Breast epithelium (tissue), 4 donors: ENCODE measurements at regions not wholly inside any gene's neighbourhood (a gene's known extent, or its start where the extent isn't known, plus 50 kb on each side); places are given as distances from the start of the nearest gene placed in this dataset.

ENCODE experiments used
- DNase-seq, 2 donors: peaks; one replicate each; pipeline ENCODE4 v3.0.0-alpha.2; 2019; ENCODE audit warnings: low spot score in 2 of 2
- H3K27ac ChIP-seq, 2 donors: fragments of 200-600 bp; sonication (generic) in 1 of 2; one replicate each; pipeline ENCODE4 v1.5.1; 2016 to 2019; ENCODE audit warnings: mild to moderate bottlenecking in 1 of 2
- H3K27me3 ChIP-seq, 2 donors: fragments of 200-600 bp; sonication (generic) in 1 of 2; one replicate each; pipeline versions ENCODE4 v1.5.1 to v1.6.0; 2017 to 2019; ENCODE audit warnings: control low read depth in 1 of 2, mild to moderate bottlenecking in 1 of 2
- H3K36me3 ChIP-seq: fragments of 200-600 bp; one replicate; pipeline ENCODE4 v1.5.1; 2019
- H3K4me1 ChIP-seq, 2 donors: fragments of 200-600 bp; sonication (generic); one replicate each; pipeline ENCODE4 v1.5.1; 2016 to 2019; ENCODE audit warnings: control low read depth in 1 of 2
- H3K4me3 ChIP-seq, 3 donors: fragments of 200-600 bp; sonication (generic); 1 replicate in 2 of 3; 2 replicates in 1 of 3; pipeline ENCODE4 v1.5.1; 2016 to 2019; ENCODE audit warnings: mild to moderate bottlenecking in 3 of 3, moderate library complexity in 2 of 3
- H3K9me3 ChIP-seq, 2 donors: fragments of 200-600 bp; sonication (generic) in 1 of 2; one replicate each; pipeline ENCODE4 v1.5.1; 2016 to 2019; ENCODE audit warnings: control low read depth in 1 of 2
- POLR2A ChIP-seq: fragments of 450-650 bp; IDR thresholded peaks from one replicate; pipeline ENCODE4 v1.6.1; 2016; ENCODE audit warnings: antibody characterized with exemption, mild to moderate bottlenecking, moderate library complexity
- POLR2AphosphoS5 ChIP-seq, 3 donors: sonication (generic); formaldehyde crosslinking; IDR thresholded peaks; one replicate each; pipeline ENCODE4 v1.6.1; 2017; ENCODE audit warnings: antibody characterized with exemption in 3 of 3
- intact Hi-C: fragments of 100-400 bp; cut with DNase I; formaldehyde crosslinking; loops from one replicate; pipeline ENCODE4 v1.15.1; 2023; ENCODE audit warnings: low total_unique reads
- TF ChIP-seq, protein P1 (sequence below), 3 donors: fragments of 450-650 bp; IDR thresholded peaks; one replicate each; pipeline ENCODE4 v1.5.1; 2016 to 2017; ENCODE audit warnings: antibody characterized with exemption in 3 of 3, mild to moderate bottlenecking in 3 of 3, moderate library complexity in 3 of 3

DNA sequence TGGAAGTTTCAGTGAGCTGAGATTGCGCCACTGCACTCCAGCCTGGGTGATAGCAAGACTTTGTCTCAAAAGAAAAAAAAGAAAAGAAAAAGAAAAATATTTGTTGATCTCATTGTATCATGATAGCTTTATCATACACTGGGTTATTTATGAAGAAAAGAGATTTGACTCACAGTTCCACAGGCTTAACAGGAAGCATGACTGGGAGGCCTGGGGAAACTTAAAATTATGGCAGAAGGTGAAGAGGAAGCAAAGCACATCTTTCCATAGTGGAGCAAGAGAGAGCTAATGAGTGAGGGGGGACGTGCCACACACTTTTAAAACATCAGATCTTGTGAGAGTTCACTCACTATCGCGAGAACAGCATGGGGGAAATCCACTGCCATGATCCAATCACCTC, 72.7 kb upstream of the FUT8 start:
- Histone ChIP-seq H3K27me3 (no peaks in the 10 kb centered on the region), H3K4me1 (peaks cover 0 to 6% of the 10 kb centered on the region in 2 donors), H3K27ac (no peak overlapping the region), H3K9me3 (no peaks in the 10 kb centered on the region), H3K36me3 (no peaks in the 10 kb centered on the region), H3K4me3 (no peak overlapping the region)
- no peak for DNase-seq
- intact Hi-C loops: no loop called here
- TF ChIP-seq POLR2AphosphoS5 (IDR thresholded peaks at IDR 0.05) (no peak), POLR2A (no peak)
- TF ChIP-seq, protein P1, sequence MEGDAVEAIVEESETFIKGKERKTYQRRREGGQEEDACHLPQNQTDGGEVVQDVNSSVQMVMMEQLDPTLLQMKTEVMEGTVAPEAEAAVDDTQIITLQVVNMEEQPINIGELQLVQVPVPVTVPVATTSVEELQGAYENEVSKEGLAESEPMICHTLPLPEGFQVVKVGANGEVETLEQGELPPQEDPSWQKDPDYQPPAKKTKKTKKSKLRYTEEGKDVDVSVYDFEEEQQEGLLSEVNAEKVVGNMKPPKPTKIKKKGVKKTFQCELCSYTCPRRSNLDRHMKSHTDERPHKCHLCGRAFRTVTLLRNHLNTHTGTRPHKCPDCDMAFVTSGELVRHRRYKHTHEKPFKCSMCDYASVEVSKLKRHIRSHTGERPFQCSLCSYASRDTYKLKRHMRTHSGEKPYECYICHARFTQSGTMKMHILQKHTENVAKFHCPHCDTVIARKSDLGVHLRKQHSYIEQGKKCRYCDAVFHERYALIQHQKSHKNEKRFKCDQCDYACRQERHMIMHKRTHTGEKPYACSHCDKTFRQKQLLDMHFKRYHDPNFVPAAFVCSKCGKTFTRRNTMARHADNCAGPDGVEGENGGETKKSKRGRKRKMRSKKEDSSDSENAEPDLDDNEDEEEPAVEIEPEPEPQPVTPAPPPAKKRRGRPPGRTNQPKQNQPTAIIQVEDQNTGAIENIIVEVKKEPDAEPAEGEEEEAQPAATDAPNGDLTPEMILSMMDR (IDR thresholded peaks at IDR 0.05): no peak

GRCh38 chr14:65344011-65344410, 68.5 kb upstream of the FUT8 start:
- Histone ChIP-seq H3K9me3 (no peaks in the 10 kb centered on the region), H3K27me3 (no peaks in the 10 kb centered on the region), H3K4me1 (no peaks in the 10 kb centered on the region), H3K4me3 (no peak overlapping the region), H3K27ac (no peak overlapping the region), H3K36me3 (no peaks in the 10 kb centered on the region)
- intact Hi-C loops: no loop called here
- DNase-seq: no peak
- TF ChIP-seq, protein P1 (IDR thresholded peaks at IDR 0.05): no peak
- TF ChIP-seq POLR2A (no peak), POLR2AphosphoS5 (IDR thresholded peaks at IDR 0.05) (no peak)

DNA sequence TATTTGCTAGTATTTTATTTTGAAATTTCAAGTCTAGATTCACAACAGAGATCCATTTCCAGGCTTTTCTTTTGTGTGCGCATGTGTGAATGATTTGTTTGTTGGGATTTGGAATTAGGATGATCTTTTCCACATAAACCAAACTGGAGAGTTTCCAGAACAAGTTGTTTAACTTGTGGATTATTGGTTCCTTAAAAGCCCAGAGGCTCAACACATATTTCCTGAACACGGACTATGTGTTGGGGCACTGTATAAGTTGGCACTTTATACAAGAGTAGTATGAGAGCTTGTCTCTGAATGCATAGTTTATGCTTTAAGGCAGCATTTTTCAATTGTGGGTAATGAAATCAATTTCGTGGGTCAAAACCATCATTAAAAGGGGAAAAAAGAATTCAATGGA, 67.3 kb upstream of the FUT8 start:
- H3K9me3 ChIP-seq: no peaks in the 10 kb centered on the region
- intact Hi-C loops: no loop called here
- H3K36me3 ChIP-seq: no peaks in the 10 kb centered on the region
- H3K27me3 ChIP-seq: no peaks in the 10 kb centered on the region
- DNase-seq: no peak
- no peaks in the 10 kb centered on the region for H3K4me1 ChIP-seq
- H3K4me3 ChIP-seq: no peak overlapping the region
- H3K27ac ChIP-seq: no peak overlapping the region
- TF ChIP-seq, protein P1 (IDR thresholded peaks at IDR 0.05): no peak
- TF ChIP-seq POLR2A (no peak), POLR2AphosphoS5 (IDR thresholded peaks at IDR 0.05) (no peak)

DNA sequence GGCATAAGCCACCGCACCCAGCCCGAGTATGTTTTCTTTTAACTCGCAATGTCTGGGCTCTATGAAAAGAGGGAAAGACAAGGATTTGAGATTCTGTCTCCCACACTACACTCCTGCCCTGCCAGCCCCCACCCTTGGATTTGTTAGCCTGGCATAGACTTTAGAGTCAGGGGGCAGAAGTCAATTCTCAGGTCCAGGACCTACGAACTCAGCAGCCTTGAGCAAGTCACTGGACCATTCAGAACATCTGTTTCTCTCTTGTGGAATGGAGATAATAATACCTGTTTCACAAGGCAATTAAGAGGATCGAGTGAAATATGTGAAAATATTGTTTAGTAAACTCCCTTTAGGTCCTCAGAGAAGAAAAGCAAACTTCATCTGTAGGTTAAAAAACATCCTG, 66.1 kb upstream of the FUT8 start:
- Histone ChIP-seq H3K9me3 (no peaks in the 10 kb centered on the region), H3K27me3 (no peaks in the 10 kb centered on the region), H3K27ac (peak overlapping the region in 1 of 2 donors; percentile 9), H3K4me1 (no peaks in the 10 kb centered on the region), H3K4me3 (no peak overlapping the region), H3K36me3 (no peaks in the 10 kb centered on the region)
- no peak for DNase-seq
- TF ChIP-seq, protein P1 (IDR thresholded peaks at IDR 0.05): no peak
- TF ChIP-seq POLR2A (no peak), POLR2AphosphoS5 (IDR thresholded peaks at IDR 0.05) (no peak)
- intact Hi-C loops: no loop called here

DNA sequence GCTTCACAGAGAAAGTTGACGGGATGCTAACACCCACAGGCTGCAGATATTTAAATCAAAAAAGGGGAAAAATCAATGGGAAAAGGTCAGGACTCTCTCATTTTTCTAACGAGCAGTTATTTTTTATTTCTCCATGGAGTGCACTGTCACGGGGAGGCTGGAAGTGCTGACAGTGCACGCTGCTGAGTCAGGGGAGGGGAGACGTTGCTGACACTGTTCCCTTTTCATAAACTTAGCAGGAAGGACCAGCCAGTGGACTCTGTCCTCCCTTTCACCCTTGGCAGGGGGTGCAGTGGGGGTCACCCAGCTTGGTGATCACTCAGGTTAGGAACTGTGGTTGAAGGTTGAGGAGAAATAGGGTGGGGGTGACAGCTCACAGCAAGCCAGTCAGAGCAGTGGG, 65.6 kb upstream of the FUT8 start:
- H3K27ac ChIP-seq: peak overlapping the region in 1 of 2 donors; percentile 36

More for the DNA sequence above, 65.6 kb upstream of the FUT8 start:
- no peak for DNase-seq
- Histone ChIP-seq H3K9me3 (no peaks in the 10 kb centered on the region), H3K27me3 (no peaks in the 10 kb centered on the region), H3K4me1 (no peaks in the 10 kb centered on the region), H3K4me3 (no peak overlapping the region), H3K36me3 (no peaks in the 10 kb centered on the region)
- intact Hi-C loops: no loop called here
- TF ChIP-seq, protein P1 (IDR thresholded peaks at IDR 0.05): no peak
